ENCODE measurements at regions not wholly inside any gene's neighbourhood (a gene's known extent, or its start where the extent isn't known, plus 50 kb on each side); places are given as distances from the start of the nearest gene placed in this dataset.
"Not testable (repeated sequence)": the region's sequence is repeated elsewhere in the genome, so short reads cannot be mapped to it uniquely, and the experiment has no call there.

DNA sequence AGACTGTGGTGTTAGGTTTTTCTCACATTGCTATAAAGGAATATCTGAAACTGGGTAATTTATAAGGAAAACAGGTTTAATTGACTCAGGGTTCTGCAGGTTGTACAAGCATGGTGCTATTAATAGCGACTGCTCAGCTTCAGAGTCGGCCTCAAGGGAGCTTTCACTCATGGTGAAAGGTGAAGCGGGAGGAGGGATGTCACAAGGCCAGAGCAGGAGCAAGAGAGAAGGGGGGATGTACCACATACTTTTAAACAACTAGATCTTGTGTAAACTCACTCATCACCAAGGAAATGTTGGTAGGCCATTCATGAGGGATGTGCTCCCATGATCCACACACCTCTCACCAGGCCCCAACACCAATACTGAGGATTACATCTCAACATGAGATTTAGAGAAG is 313.2 kb downstream of the UBE2NL start:
- H3K9me3 ChIP-seq (replicated peaks in 1 of 2; ENCODE audit: control insufficient read depth in 2 of 2, insufficient read depth in 1 of 2, low read depth in 1 of 2, low read length in 2 of 2); H3K18ac ChIP-seq (ENCODE audit: low read length); H3K4me2 ChIP-seq (ENCODE audit: insufficient read depth, low read length, poor library complexity, severe bottlenecking); H2BK12ac ChIP-seq (ENCODE audit: low read length); H3K23ac ChIP-seq (ENCODE audit: low read depth, low read length, poor library complexity); H4K91ac ChIP-seq (ENCODE audit: low read depth, low read length, poor library complexity); H3K36me3 ChIP-seq (replicated peaks in 1 of 2; ENCODE audit: control insufficient read depth in 2 of 2, insufficient read depth in 2 of 2, low read length in 2 of 2); H3K27ac ChIP-seq (replicated peaks; ENCODE audit: low read length); H2AK5ac ChIP-seq (ENCODE audit: low read depth, low read length); H3K79me1 ChIP-seq (ENCODE audit: low read depth, low read length); H2BK5ac ChIP-seq (ENCODE audit: low read length); H3K9ac ChIP-seq (ENCODE audit: low read depth, low read length, poor library complexity); H4K8ac ChIP-seq (ENCODE audit: low read depth, low read length); H3K27me3 ChIP-seq (ENCODE audit: control insufficient read depth in 3 of 3, insufficient read depth in 3 of 3, low read depth in 1 of 3, low read length in 3 of 3); DNase-seq (ENCODE audit: low spot score); H3K4me1 ChIP-seq (ENCODE audit: control insufficient read depth in 2 of 2, insufficient read depth in 1 of 2, low read depth in 1 of 2, low read length in 2 of 2); H3K14ac ChIP-seq (ENCODE audit: low read length); H3K4me3 ChIP-seq (ENCODE audit: low read length in 2 of 2); H2BK15ac ChIP-seq (ENCODE audit: low read length); H2AFZ ChIP-seq (ENCODE audit: low read length); H3K4ac ChIP-seq (ENCODE audit: low read length); H2BK120ac ChIP-seq (ENCODE audit: low read depth, low read length): not testable (repeated sequence)
- WGBS, 2 donors (ENCODE audit: extremely low coverage in 2 of 2, insufficient read length in 2 of 2, insufficient replicate concordance in 1 of 2): no CpG with 5 or more reads among the region's 3 CpGs

DNA sequence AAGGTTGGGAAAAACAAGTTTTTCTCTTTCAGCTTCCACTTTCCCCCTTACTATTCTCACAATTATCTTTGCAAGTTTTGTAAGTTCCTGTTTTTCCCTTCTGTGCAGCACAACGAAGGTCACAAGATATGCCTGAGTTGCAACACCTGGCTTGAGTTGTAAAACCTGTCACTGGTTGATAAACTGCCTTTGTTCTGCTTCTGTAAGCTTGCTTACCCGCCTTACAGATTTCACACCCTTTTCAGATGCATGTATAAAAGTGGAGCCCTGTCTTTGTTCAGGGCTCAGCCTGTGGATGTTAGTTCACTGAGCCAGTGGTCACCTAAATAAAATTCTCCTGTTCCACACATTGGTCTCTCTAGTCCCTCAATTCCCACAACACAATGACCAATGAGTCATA is 318.9 kb downstream of the UBE2NL start:
- not testable (repeated sequence) for H4K8ac ChIP-seq (ENCODE audit: low read depth, low read length); H2BK120ac ChIP-seq (ENCODE audit: low read depth, low read length); H3K4me3 ChIP-seq (ENCODE audit: low read length in 2 of 2); H3K9ac ChIP-seq (ENCODE audit: low read depth, low read length, poor library complexity); H2AFZ ChIP-seq (ENCODE audit: low read length); H3K4ac ChIP-seq (ENCODE audit: low read length); H3K27me3 ChIP-seq (ENCODE audit: control insufficient read depth in 3 of 3, insufficient read depth in 3 of 3, low read depth in 1 of 3, low read length in 3 of 3); H3K14ac ChIP-seq (ENCODE audit: low read length); H2AK5ac ChIP-seq (ENCODE audit: low read depth, low read length); DNase-seq (ENCODE audit: low spot score); H3K4me1 ChIP-seq (ENCODE audit: control insufficient read depth in 2 of 2, insufficient read depth in 1 of 2, low read depth in 1 of 2, low read length in 2 of 2); H3K27ac ChIP-seq (replicated peaks; ENCODE audit: low read length); H4K91ac ChIP-seq (ENCODE audit: low read depth, low read length, poor library complexity); H2BK12ac ChIP-seq (ENCODE audit: low read length); H2BK15ac ChIP-seq (ENCODE audit: low read length); H3K23ac ChIP-seq (ENCODE audit: low read depth, low read length, poor library complexity); H3K36me3 ChIP-seq (replicated peaks in 1 of 2; ENCODE audit: control insufficient read depth in 2 of 2, insufficient read depth in 2 of 2, low read length in 2 of 2); H3K79me1 ChIP-seq (ENCODE audit: low read depth, low read length); H2BK5ac ChIP-seq (ENCODE audit: low read length); H3K9me3 ChIP-seq (replicated peaks in 1 of 2; ENCODE audit: control insufficient read depth in 2 of 2, insufficient read depth in 1 of 2, low read depth in 1 of 2, low read length in 2 of 2); H3K18ac ChIP-seq (ENCODE audit: low read length); H3K4me2 ChIP-seq (ENCODE audit: insufficient read depth, low read length, poor library complexity, severe bottlenecking)
- no CpG with 5 or more reads among the region's 2 CpGs for WGBS, 2 donors (ENCODE audit: extremely low coverage in 2 of 2, insufficient read length in 2 of 2, insufficient replicate concordance in 1 of 2)

DNA sequence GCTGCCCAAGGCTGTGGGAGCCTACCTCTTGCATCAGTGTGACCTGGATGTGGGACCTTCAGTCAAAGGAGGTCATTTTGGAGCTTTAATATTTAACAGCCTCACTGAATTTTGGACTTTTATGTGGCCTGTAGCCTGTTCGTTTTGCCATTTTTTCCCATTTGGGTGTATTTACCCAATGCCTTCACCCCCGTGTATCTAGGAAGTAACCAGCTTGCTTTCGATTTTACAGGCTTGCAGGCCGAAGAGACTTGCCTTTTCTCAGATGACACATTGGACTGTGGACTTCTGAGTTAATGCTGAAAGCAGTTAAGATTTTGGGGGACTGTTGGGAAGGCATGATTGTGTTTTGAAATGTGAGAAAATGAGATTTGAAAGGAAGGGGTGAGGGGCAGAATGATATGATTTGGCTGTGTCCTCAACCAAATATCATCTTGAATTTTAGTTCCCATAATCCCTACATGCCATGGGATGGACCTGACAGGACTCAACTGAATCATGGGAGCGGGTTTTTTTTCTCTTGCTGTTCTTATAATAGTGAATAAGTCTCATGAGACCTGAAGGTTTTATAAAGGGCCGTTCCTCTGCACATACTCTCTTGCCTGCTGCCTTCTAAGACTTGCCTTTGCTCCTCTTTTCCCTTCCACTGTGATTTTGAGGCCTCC is 324.6 kb downstream of the UBE2NL start:
- H3K27ac ChIP-seq (replicated peaks; ENCODE audit: low read length); H3K14ac ChIP-seq (ENCODE audit: low read length); H4K91ac ChIP-seq (ENCODE audit: low read depth, low read length, poor library complexity); H2BK5ac ChIP-seq (ENCODE audit: low read length); H3K36me3 ChIP-seq (replicated peaks in 1 of 2; ENCODE audit: control insufficient read depth in 2 of 2, insufficient read depth in 2 of 2, low read length in 2 of 2); H3K4ac ChIP-seq (ENCODE audit: low read length); H3K79me1 ChIP-seq (ENCODE audit: low read depth, low read length); H3K9me3 ChIP-seq (replicated peaks in 1 of 2; ENCODE audit: control insufficient read depth in 2 of 2, insufficient read depth in 1 of 2, low read depth in 1 of 2, low read length in 2 of 2); H3K9ac ChIP-seq (ENCODE audit: low read depth, low read length, poor library complexity); DNase-seq (ENCODE audit: low spot score); H4K8ac ChIP-seq (ENCODE audit: low read depth, low read length); H2AK5ac ChIP-seq (ENCODE audit: low read depth, low read length); H3K23ac ChIP-seq (ENCODE audit: low read depth, low read length, poor library complexity); H2BK120ac ChIP-seq (ENCODE audit: low read depth, low read length); H3K4me1 ChIP-seq (ENCODE audit: control insufficient read depth in 2 of 2, insufficient read depth in 1 of 2, low read depth in 1 of 2, low read length in 2 of 2); H2BK12ac ChIP-seq (ENCODE audit: low read length); H3K27me3 ChIP-seq (ENCODE audit: control insufficient read depth in 3 of 3, insufficient read depth in 3 of 3, low read depth in 1 of 3, low read length in 3 of 3); H3K18ac ChIP-seq (ENCODE audit: low read length); H3K4me2 ChIP-seq (ENCODE audit: insufficient read depth, low read length, poor library complexity, severe bottlenecking); H2AFZ ChIP-seq (ENCODE audit: low read length); H2BK15ac ChIP-seq (ENCODE audit: low read length); H3K4me3 ChIP-seq (ENCODE audit: low read length in 2 of 2): not testable (repeated sequence)
- WGBS, 2 donors (ENCODE audit: extremely low coverage in 2 of 2, insufficient read length in 2 of 2, insufficient replicate concordance in 1 of 2): no CpG with 5 or more reads among the region's 6 CpGs

DNA sequence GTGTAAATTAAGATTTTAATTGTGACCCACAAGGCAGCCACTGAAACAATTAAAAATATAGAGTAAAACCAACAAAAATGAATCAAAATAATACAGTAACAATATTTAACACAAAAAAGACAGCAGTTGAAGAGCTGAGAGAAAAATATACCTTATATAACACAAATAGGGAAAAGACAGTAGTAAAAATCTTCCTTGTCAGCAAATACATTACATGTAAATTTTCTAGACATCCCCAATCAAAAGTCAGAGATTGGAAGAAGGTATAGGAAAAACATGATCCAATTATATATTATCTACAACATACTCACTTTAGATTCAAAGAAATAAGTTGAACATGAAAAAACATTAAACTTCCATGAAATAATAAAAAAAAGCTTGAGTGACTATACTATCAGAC is 330.8 kb downstream of the UBE2NL start:
- peaks cover 0 to 3% of the 10 kb centered on the region in 2 donors for H3K4me1 ChIP-seq (ENCODE audit: control insufficient read depth in 2 of 2, insufficient read depth in 1 of 2, low read depth in 1 of 2, low read length in 2 of 2)
- H3K9me3 ChIP-seq (replicated peaks in 1 of 2; ENCODE audit: control insufficient read depth in 2 of 2, insufficient read depth in 1 of 2, low read depth in 1 of 2, low read length in 2 of 2): no peaks in the 10 kb centered on the region
- H2BK12ac ChIP-seq (ENCODE audit: low read length): no peak overlapping the region
- no peak overlapping the region for H3K27ac ChIP-seq (replicated peaks; ENCODE audit: low read length)
- no peak overlapping the region for H4K91ac ChIP-seq (ENCODE audit: low read depth, low read length, poor library complexity)
- no peak overlapping the region for H2AK5ac ChIP-seq (ENCODE audit: low read depth, low read length)
- no peak overlapping the region for H2BK5ac ChIP-seq (ENCODE audit: low read length)
- DNase-seq (ENCODE audit: low spot score): no peak
- no peak overlapping the region for H2BK120ac ChIP-seq (ENCODE audit: low read depth, low read length)
- H4K8ac ChIP-seq (ENCODE audit: low read depth, low read length): no peak overlapping the region
- H3K27me3 ChIP-seq (ENCODE audit: control insufficient read depth in 3 of 3, insufficient read depth in 3 of 3, low read depth in 1 of 3, low read length in 3 of 3): no peaks in the 10 kb centered on the region
- no peak overlapping the region for H3K4me2 ChIP-seq (ENCODE audit: insufficient read depth, low read length, poor library complexity, severe bottlenecking)
- H2BK15ac ChIP-seq (ENCODE audit: low read length): no peak overlapping the region
- H3K18ac ChIP-seq (ENCODE audit: low read length): no peak overlapping the region
- no peaks in the 10 kb centered on the region for H3K36me3 ChIP-seq (replicated peaks in 1 of 2; ENCODE audit: control insufficient read depth in 2 of 2, insufficient read depth in 2 of 2, low read length in 2 of 2)
- no peaks in the 10 kb centered on the region for H3K79me1 ChIP-seq (ENCODE audit: low read depth, low read length)
- no peak overlapping the region for H3K4ac ChIP-seq (ENCODE audit: low read length)
- no peak overlapping the region for H2AFZ ChIP-seq (ENCODE audit: low read length)
- no peak overlapping the region for H3K14ac ChIP-seq (ENCODE audit: low read length)
- H3K4me3 ChIP-seq (ENCODE audit: low read length in 2 of 2): no peak overlapping the region
- H3K9ac ChIP-seq (ENCODE audit: low read depth, low read length, poor library complexity): no peak overlapping the region
- H3K23ac ChIP-seq (ENCODE audit: low read depth, low read length, poor library complexity): no peak overlapping the region

All from neuronal stem cell (in vitro differentiated cells).